ENCODE measurements at regions not wholly inside any gene's neighbourhood (a gene's known extent, or its start where the extent isn't known, plus 50 kb on each side); places are given as distances from the start of the nearest gene placed in this dataset.
"Not testable (repeated sequence)": the region's sequence is repeated elsewhere in the genome, so short reads cannot be mapped to it uniquely, and the experiment has no call there.

DNA sequence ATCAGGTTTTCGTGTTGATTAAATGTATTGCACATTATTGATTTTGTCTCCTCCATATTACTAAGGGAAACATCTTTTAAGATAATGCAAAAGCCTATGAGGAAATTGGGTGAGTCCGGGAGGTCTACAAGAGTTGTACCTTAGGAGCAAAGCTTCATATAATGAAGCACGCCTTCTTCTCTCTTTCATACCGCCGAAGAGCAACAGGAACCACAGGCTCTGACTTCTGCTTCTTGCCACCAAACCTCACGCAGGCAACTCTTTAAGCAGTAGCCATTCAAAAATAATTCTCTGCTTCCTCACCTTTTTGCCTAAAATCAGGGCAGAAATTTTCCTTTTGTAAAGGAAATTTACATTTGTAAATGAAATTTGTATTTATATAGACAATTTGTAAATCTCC, 139.6 kb downstream of the SPRY1 start:
- no peak overlapping the region for H3K4me2 ChIP-seq (ENCODE audit: extremely low read depth, insufficient read depth, low read length)
- no peaks in the 10 kb centered on the region for H3K36me3 ChIP-seq (ENCODE audit: control insufficient read depth, insufficient read depth, low read length)
- no peak overlapping the region for H2AFZ ChIP-seq (ENCODE audit: low read length)
- H4K20me1 ChIP-seq (ENCODE audit: control insufficient read depth, extremely low read depth, insufficient read depth, low read length): no peaks in the 10 kb centered on the region
- no peak overlapping the region for H3K9ac ChIP-seq (ENCODE audit: insufficient read depth, low read length)
- H3K4me1 ChIP-seq (ENCODE audit: control insufficient read depth, extremely low read depth, insufficient read depth, low read length): no peaks in the 10 kb centered on the region
- H3K9me3 ChIP-seq (ENCODE audit: control insufficient read depth, insufficient read depth, low read depth, low read length): no peaks in the 10 kb centered on the region
- H3K27ac ChIP-seq (ENCODE audit: insufficient read depth, low read length): no peak overlapping the region
- no peak for DNase-seq (ENCODE audit: low read depth in 2 of 2)
- H3K79me2 ChIP-seq (ENCODE audit: control insufficient read depth, insufficient read depth, low read length): no peaks in the 10 kb centered on the region
- no peaks in the 10 kb centered on the region for H3K27me3 ChIP-seq (ENCODE audit: control insufficient read depth, insufficient read depth, low read length)
- H3K4me3 ChIP-seq (replicated peaks in 1 of 4; ENCODE audit: control extremely low read depth in 1 of 4, insufficient read depth in 1 of 4, low read depth in 3 of 4, low read length in 4 of 4): no peak overlapping the region
- no peak for TF ChIP-seq EZH2 (IDR thresholded peaks at IDR 0.05; ENCODE audit: low read length, missing control alignments)
- TF ChIP-seq, protein P1, sequence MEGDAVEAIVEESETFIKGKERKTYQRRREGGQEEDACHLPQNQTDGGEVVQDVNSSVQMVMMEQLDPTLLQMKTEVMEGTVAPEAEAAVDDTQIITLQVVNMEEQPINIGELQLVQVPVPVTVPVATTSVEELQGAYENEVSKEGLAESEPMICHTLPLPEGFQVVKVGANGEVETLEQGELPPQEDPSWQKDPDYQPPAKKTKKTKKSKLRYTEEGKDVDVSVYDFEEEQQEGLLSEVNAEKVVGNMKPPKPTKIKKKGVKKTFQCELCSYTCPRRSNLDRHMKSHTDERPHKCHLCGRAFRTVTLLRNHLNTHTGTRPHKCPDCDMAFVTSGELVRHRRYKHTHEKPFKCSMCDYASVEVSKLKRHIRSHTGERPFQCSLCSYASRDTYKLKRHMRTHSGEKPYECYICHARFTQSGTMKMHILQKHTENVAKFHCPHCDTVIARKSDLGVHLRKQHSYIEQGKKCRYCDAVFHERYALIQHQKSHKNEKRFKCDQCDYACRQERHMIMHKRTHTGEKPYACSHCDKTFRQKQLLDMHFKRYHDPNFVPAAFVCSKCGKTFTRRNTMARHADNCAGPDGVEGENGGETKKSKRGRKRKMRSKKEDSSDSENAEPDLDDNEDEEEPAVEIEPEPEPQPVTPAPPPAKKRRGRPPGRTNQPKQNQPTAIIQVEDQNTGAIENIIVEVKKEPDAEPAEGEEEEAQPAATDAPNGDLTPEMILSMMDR (conservative IDR thresholded peaks at IDR 0.05 in 1 of 2, IDR thresholded peaks at IDR 0.05 in 1 of 2; ENCODE audit: low read depth in 1 of 2, low read length in 2 of 2): no peak

DNA sequence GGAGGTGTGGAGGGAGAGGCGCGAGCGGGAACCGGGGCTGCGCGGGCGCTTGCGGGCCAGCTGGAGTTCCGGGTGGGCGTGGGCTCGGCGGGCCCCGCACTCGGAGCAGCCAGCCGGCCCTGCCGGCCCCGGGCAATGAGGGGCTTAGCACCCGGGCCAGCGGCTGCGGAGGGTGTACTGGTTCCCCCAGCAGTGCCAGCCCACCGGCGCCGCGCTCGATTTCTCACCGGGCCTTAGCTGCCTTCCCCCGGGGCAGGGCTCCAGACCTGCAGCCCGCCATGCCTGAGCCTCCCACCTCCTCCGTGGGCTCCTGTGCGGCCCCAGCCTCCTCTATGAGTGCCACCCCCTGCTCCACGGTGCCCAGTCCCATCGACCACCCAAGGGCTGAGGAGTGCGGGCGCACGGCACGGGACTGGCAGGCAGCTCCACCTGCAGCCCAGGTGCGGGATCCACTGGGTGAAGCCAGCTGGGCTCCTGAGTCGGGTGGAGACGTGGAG, 141.4 kb downstream of the SPRY1 start:
- not testable (repeated sequence) for DNase-seq (ENCODE audit: low read depth in 2 of 2); H3K79me2 ChIP-seq (ENCODE audit: control insufficient read depth, insufficient read depth, low read length); H3K9ac ChIP-seq (ENCODE audit: insufficient read depth, low read length); H4K20me1 ChIP-seq (ENCODE audit: control insufficient read depth, extremely low read depth, insufficient read depth, low read length); H3K4me1 ChIP-seq (ENCODE audit: control insufficient read depth, extremely low read depth, insufficient read depth, low read length); H3K27me3 ChIP-seq (ENCODE audit: control insufficient read depth, insufficient read depth, low read length); H3K4me3 ChIP-seq (replicated peaks in 1 of 4; ENCODE audit: control extremely low read depth in 1 of 4, insufficient read depth in 1 of 4, low read depth in 3 of 4, low read length in 4 of 4); H3K9me3 ChIP-seq (ENCODE audit: control insufficient read depth, insufficient read depth, low read depth, low read length); H3K27ac ChIP-seq (ENCODE audit: insufficient read depth, low read length); H2AFZ ChIP-seq (ENCODE audit: low read length); H3K36me3 ChIP-seq (ENCODE audit: control insufficient read depth, insufficient read depth, low read length); H3K4me2 ChIP-seq (ENCODE audit: extremely low read depth, insufficient read depth, low read length)

DNA sequence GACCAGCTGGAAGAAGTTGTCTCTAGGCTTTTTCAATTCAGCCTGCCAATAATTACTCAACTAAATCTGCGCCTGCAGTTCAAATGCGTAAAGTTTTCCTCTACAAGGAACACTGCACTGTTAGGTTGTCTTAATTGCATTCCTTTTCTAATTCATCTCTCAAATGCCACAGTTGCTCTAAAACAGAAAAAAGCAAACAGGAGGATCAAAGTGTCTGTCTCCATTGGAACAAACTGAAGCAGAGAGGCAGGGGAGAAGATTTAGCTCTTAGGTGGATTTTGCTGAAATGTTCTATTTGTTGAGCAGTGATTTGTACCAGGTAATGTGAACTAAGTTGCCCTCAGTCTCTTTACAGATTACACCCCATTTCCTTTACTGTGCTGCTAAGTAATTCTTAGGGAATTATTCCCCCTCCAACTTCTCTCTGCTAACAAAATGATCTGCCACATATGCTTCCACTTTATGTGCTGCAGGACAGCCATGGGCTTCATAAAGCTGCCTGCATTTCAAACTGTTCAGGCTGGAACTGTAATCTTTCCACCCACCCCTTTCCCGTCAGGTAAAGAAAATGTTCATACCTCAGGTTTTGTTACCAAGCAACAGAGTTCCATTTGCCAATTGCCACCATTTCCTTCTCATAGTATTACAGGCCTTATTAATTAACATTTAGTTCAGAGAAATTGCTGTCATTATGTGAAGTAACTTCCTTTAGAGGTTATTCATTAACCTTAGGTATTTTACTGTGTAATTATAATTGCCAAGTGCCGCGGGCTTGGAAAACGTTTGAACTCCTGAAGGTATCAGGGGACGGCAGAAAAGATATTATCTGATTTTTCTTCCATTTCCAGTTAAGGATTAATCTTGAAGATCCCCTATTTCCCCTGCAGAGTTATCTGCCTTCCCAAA, 149.3 kb downstream of the SPRY1 start:
- H3K4me1 ChIP-seq (ENCODE audit: control insufficient read depth, extremely low read depth, insufficient read depth, low read length): no peaks in the 10 kb centered on the region
- no peak overlapping the region for H3K4me3 ChIP-seq (replicated peaks in 1 of 4; ENCODE audit: control extremely low read depth in 1 of 4, insufficient read depth in 1 of 4, low read depth in 3 of 4, low read length in 4 of 4)
- H3K27me3 ChIP-seq (ENCODE audit: control insufficient read depth, insufficient read depth, low read length): no peaks in the 10 kb centered on the region
- no peaks in the 10 kb centered on the region for H3K36me3 ChIP-seq (ENCODE audit: control insufficient read depth, insufficient read depth, low read length)
- H3K4me2 ChIP-seq (ENCODE audit: extremely low read depth, insufficient read depth, low read length): no peak overlapping the region
- TF ChIP-seq, protein P1 (conservative IDR thresholded peaks at IDR 0.05 in 1 of 2, IDR thresholded peaks at IDR 0.05 in 1 of 2; ENCODE audit: low read depth in 1 of 2, low read length in 2 of 2): no peak
- TF ChIP-seq EZH2 (IDR thresholded peaks at IDR 0.05; ENCODE audit: low read length, missing control alignments): no peak
- H4K20me1 ChIP-seq (ENCODE audit: control insufficient read depth, extremely low read depth, insufficient read depth, low read length): no peaks in the 10 kb centered on the region
- H3K79me2 ChIP-seq (ENCODE audit: control insufficient read depth, insufficient read depth, low read length): no peaks in the 10 kb centered on the region
- H3K27ac ChIP-seq (ENCODE audit: insufficient read depth, low read length): no peak overlapping the region
- DNase-seq (ENCODE audit: low read depth in 2 of 2): peak in 1 of 2 donors; percentile 8
- no peak overlapping the region for H3K9ac ChIP-seq (ENCODE audit: insufficient read depth, low read length)
- H3K9me3 ChIP-seq (ENCODE audit: control insufficient read depth, insufficient read depth, low read depth, low read length): no peaks in the 10 kb centered on the region
- no peak overlapping the region for H2AFZ ChIP-seq (ENCODE audit: low read length)

Measured in fibroblast of lung (primary cell).